ENCODE measurements at regions not wholly inside any gene's neighbourhood (a gene's known extent, or its start where the extent isn't known, plus 50 kb on each side); places are given as distances from the start of the nearest gene placed in this dataset.

DNA sequence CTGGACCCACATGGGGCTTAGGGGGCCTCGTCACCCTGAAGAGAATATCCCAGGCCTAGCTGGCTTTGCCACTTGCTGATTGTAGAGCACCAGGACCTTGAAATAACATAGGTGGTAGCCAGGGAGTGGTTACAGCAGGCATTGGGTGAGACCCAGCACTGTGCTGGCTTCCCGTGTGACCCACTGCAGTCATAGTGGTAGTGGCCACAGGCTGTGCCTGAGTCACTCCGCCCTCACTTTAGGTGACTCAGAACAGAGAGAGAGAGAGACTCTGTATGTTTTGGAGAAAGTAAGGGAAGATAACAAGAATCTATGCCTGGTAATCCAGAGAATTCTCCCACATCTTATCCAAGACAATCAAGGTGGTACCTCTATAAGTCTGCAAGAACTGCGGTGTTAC, 98.7 kb upstream of the LHX8 start:
- Histone ChIP-seq H3K4me2 (ENCODE audit: control insufficient read depth, extremely low read depth, insufficient read depth, low read depth, low read length) (no peak overlapping the region), H4K20me1 (ENCODE audit: control insufficient read depth, extremely low read depth, insufficient read depth, low read length) (no peaks in the 10 kb centered on the region), H3K9ac (ENCODE audit: control insufficient read depth, extremely low read depth, insufficient read depth, low read length) (no peak overlapping the region), H3K4me3 (ENCODE audit: control insufficient read depth in 2 of 3, extremely low read depth in 1 of 3, insufficient read depth in 2 of 3, low read depth in 1 of 3, low read length in 3 of 3) (no peak overlapping the region), H2AFZ (ENCODE audit: control insufficient read depth, low read length) (no peak overlapping the region), H3K36me3 (ENCODE audit: control insufficient read depth in 2 of 2, extremely low read depth in 1 of 2, insufficient read depth in 2 of 2, low read length in 2 of 2) (no peaks in the 10 kb centered on the region), H3K27me3 (ENCODE audit: control insufficient read depth, extremely low read depth, insufficient read depth, low read length) (no peaks in the 10 kb centered on the region), H3K79me2 (ENCODE audit: control insufficient read depth, insufficient read depth, low read length) (no peaks in the 10 kb centered on the region), H3K9me3 (ENCODE audit: control insufficient read depth, low read depth, low read length) (no peaks in the 10 kb centered on the region), H3K27ac (ENCODE audit: control insufficient read depth, insufficient read depth, low read length) (no peak overlapping the region), H3K9me1 (ENCODE audit: control insufficient read depth, extremely low read depth, insufficient read depth, low read length) (no peaks in the 10 kb centered on the region), H3K4me1 (ENCODE audit: control insufficient read depth, extremely low read depth, insufficient read depth, low read length) (no peaks in the 10 kb centered on the region)
- DNase-seq (ENCODE audit: low read depth, low spot score) (no peak), FAIRE-seq (no peak)
- TF ChIP-seq, protein P1, sequence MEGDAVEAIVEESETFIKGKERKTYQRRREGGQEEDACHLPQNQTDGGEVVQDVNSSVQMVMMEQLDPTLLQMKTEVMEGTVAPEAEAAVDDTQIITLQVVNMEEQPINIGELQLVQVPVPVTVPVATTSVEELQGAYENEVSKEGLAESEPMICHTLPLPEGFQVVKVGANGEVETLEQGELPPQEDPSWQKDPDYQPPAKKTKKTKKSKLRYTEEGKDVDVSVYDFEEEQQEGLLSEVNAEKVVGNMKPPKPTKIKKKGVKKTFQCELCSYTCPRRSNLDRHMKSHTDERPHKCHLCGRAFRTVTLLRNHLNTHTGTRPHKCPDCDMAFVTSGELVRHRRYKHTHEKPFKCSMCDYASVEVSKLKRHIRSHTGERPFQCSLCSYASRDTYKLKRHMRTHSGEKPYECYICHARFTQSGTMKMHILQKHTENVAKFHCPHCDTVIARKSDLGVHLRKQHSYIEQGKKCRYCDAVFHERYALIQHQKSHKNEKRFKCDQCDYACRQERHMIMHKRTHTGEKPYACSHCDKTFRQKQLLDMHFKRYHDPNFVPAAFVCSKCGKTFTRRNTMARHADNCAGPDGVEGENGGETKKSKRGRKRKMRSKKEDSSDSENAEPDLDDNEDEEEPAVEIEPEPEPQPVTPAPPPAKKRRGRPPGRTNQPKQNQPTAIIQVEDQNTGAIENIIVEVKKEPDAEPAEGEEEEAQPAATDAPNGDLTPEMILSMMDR (optimal IDR thresholded peaks at IDR 0.05 in 1 of 3, IDR thresholded peaks at IDR 0.05 in 1 of 3, conservative IDR thresholded peaks at IDR 0.05 in 1 of 3; ENCODE audit: extremely low read depth in 1 of 3, insufficient read depth in 2 of 3, low read length in 3 of 3), result no peak
- no peak for TF ChIP-seq EZH2 (IDR thresholded peaks at IDR 0.05; ENCODE audit: low read length)
- dilution Hi-C loops (cut with MboI; ENCODE audit: extremely low pct_ligation_motif_present, low sequenced_read_pairs), result no loop called here

DNA sequence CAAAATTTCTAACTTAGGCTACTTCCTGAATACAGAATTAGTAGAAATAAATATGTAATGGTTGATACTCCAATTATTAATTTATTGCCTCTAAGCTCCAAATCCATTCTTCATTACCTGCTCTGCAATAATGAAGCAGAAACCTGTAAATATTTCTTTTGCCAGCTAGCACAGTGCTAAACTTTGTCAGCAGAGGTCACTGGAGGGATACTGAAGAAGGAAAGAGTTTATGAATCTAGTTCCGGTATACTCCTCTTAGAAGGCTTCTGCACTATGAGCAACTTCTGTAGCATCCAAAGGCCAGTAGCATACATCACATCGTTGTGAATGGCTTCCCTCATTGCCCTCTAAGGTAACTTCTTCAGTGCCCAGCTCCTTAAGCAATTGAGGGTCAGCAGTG, 81.0 kb upstream of the LHX8 start:
- no peak for FAIRE-seq

More for the DNA sequence above, 81.0 kb upstream of the LHX8 start:
- Histone ChIP-seq H3K9me3 (ENCODE audit: control insufficient read depth, low read depth, low read length) (no peaks in the 10 kb centered on the region), H3K9me1 (ENCODE audit: control insufficient read depth, extremely low read depth, insufficient read depth, low read length) (no peaks in the 10 kb centered on the region), H3K9ac (ENCODE audit: control insufficient read depth, extremely low read depth, insufficient read depth, low read length) (no peak overlapping the region), H3K27ac (ENCODE audit: control insufficient read depth, insufficient read depth, low read length) (no peak overlapping the region), H3K4me3 (ENCODE audit: control insufficient read depth in 2 of 3, extremely low read depth in 1 of 3, insufficient read depth in 2 of 3, low read depth in 1 of 3, low read length in 3 of 3) (no peak overlapping the region), H3K36me3 (ENCODE audit: control insufficient read depth in 2 of 2, extremely low read depth in 1 of 2, insufficient read depth in 2 of 2, low read length in 2 of 2) (no peaks in the 10 kb centered on the region), H2AFZ (ENCODE audit: control insufficient read depth, low read length) (no peak overlapping the region), H4K20me1 (ENCODE audit: control insufficient read depth, extremely low read depth, insufficient read depth, low read length) (no peaks in the 10 kb centered on the region), H3K4me1 (ENCODE audit: control insufficient read depth, extremely low read depth, insufficient read depth, low read length) (no peaks in the 10 kb centered on the region), H3K79me2 (ENCODE audit: control insufficient read depth, insufficient read depth, low read length) (no peaks in the 10 kb centered on the region), H3K4me2 (ENCODE audit: control insufficient read depth, extremely low read depth, insufficient read depth, low read depth, low read length) (no peak overlapping the region), H3K27me3 (ENCODE audit: control insufficient read depth, extremely low read depth, insufficient read depth, low read length) (no peaks in the 10 kb centered on the region)
- dilution Hi-C loops (cut with MboI; ENCODE audit: extremely low pct_ligation_motif_present, low sequenced_read_pairs), result no loop called here
- DNase-seq (ENCODE audit: low read depth, low spot score), result no peak
- TF ChIP-seq EZH2 (IDR thresholded peaks at IDR 0.05; ENCODE audit: low read length), result no peak
- TF ChIP-seq, protein P1 (optimal IDR thresholded peaks at IDR 0.05 in 1 of 3, IDR thresholded peaks at IDR 0.05 in 1 of 3, conservative IDR thresholded peaks at IDR 0.05 in 1 of 3; ENCODE audit: extremely low read depth in 1 of 3, insufficient read depth in 2 of 3, low read length in 3 of 3), result peak in 1 of 3 experiments; percentile 15
